ENCODE measurements at regions not wholly inside any gene's neighbourhood (a gene's known extent, or its start where the extent isn't known, plus 50 kb on each side); places are given as distances from the start of the nearest gene placed in this dataset.

GRCh38 chr5:165026971-165027370, 1521.6 kb downstream of the MAT2B start:
- 82 to 94% (median 88%) methylated on average over 1 of the region's 1 CpG for WGBS, 5 donors
- intact Hi-C loops (cut with DNase I; ENCODE audit: low total_unique reads), result no loop called here
- H3K27me3 ChIP-seq (replicated peaks in 1 of 7), result no peaks in the 10 kb centered on the region
- peaks cover 0 to 7% (median 0%) of the 10 kb centered on the region in 8 donors for H3K9me3 ChIP-seq
- no peak for DNase-seq
- TF ChIP-seq POLR2AphosphoS5 (IDR thresholded peaks at IDR 0.05), result no peak
- no peak for TF ChIP-seq POLR2A (IDR thresholded peaks at IDR 0.05)
- TF ChIP-seq CTCF (IDR thresholded peaks at IDR 0.05 in 8 of 11, conservative IDR thresholded peaks at IDR 0.05 in 3 of 11), result no peak
- no peak overlapping the region for H3K4me3 ChIP-seq
- no peaks in the 10 kb centered on the region for H3K4me1 ChIP-seq
- no peak overlapping the region for H3K27ac ChIP-seq
- no peaks in the 10 kb centered on the region for H3K36me3 ChIP-seq

- intact Hi-C loops (cut with DNase I; ENCODE audit: low total_unique reads), result no loop called here
- DNase-seq, result no peak
- TF ChIP-seq POLR2AphosphoS5 (IDR thresholded peaks at IDR 0.05), result no peak
- TF ChIP-seq POLR2A (IDR thresholded peaks at IDR 0.05), result no peak
- TF ChIP-seq CTCF (IDR thresholded peaks at IDR 0.05 in 8 of 11, conservative IDR thresholded peaks at IDR 0.05 in 3 of 11), result no peak
- Histone ChIP-seq H3K36me3 (no peaks in the 10 kb centered on the region), H3K4me1 (no peaks in the 10 kb centered on the region), H3K27ac (no peak overlapping the region), H3K9me3 (peaks cover 0 to 7% (median 0%) of the 10 kb centered on the region in 8 donors), H3K27me3 (replicated peaks in 1 of 7) (no peaks in the 10 kb centered on the region), H3K4me3 (no peak overlapping the region)
- 54 to 83% (median 73%) methylated on average over 2 of the region's 2 CpGs for WGBS, 5 donors
Observed at GRCh38 chr5:165028356-165028755, 1522.9 kb downstream of the MAT2B start.

- H3K4me3 ChIP-seq, result no peak overlapping the region
- TF ChIP-seq CTCF (IDR thresholded peaks at IDR 0.05 in 8 of 11, conservative IDR thresholded peaks at IDR 0.05 in 3 of 11) (no peak), POLR2A (IDR thresholded peaks at IDR 0.05) (no peak), POLR2AphosphoS5 (IDR thresholded peaks at IDR 0.05) (no peak)
- no peaks in the 10 kb centered on the region for H3K27me3 ChIP-seq (replicated peaks in 1 of 7)
- 64 to 80% (median 69%) methylated on average over 3 of the region's 3 CpGs for WGBS, 5 donors
- no peaks in the 10 kb centered on the region for H3K36me3 ChIP-seq
- no peak for DNase-seq
- H3K9me3 ChIP-seq, result peaks cover 0 to 7% (median 0%) of the 10 kb centered on the region in 8 donors
- intact Hi-C loops (cut with DNase I; ENCODE audit: low total_unique reads), result no loop called here
- H3K27ac ChIP-seq, result no peak overlapping the region
- no peaks in the 10 kb centered on the region for H3K4me1 ChIP-seq
Observed at GRCh38 chr5:165029099-165029870, 1523.9 kb downstream of the MAT2B start.

- Histone ChIP-seq H3K4me1 (no peaks in the 10 kb centered on the region), H3K36me3 (no peaks in the 10 kb centered on the region), H3K4me3 (no peak overlapping the region), H3K9me3 (peaks cover 0 to 7% (median 0%) of the 10 kb centered on the region in 8 donors), H3K27ac (no peak overlapping the region), H3K27me3 (replicated peaks in 1 of 7) (no peaks in the 10 kb centered on the region)
- WGBS, 5 donors, result 67 to 93% (median 83%) methylated on average over 1 of the region's 1 CpG
- TF ChIP-seq POLR2AphosphoS5 (IDR thresholded peaks at IDR 0.05), result no peak
- no peak for TF ChIP-seq POLR2A (IDR thresholded peaks at IDR 0.05)
- no peak for TF ChIP-seq CTCF (IDR thresholded peaks at IDR 0.05 in 8 of 11, conservative IDR thresholded peaks at IDR 0.05 in 3 of 11)
- intact Hi-C loops (cut with DNase I; ENCODE audit: low total_unique reads), result no loop called here
- no peak for DNase-seq
Observed at GRCh38 chr5:165030971-165031370, 1525.6 kb downstream of the MAT2B start.
